ENCODE measurements at regions not wholly inside any gene's neighbourhood (a gene's known extent, or its start where the extent isn't known, plus 50 kb on each side); places are given as distances from the start of the nearest gene placed in this dataset.
A peak's percentile ranks its signal among the peaks of the same experiment; 100 is the strongest.

DNA sequence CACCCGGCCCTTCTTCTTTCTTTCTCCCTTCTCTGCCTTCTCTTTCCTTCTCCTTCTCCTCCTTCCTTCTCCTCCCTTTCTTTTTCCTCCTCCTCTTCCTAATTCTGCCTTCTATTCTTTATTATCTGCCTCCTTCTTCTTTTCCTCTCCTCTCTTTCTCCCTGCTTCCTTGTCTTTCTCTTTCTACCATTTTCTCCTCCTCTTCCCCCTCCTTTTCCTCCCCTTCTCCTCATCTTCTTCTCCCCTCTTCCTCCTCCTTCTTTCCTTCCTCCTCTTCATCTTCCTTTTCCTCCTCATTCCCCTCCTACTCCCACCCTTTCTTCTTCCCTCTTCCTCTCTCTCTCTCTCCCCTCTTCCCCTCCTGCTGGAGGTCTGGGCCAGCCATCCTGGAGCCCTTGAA is 294.9 kb upstream of the CRY1 start:
- no peaks in the 10 kb centered on the region for H3K9me3 Mint-ChIP-seq
- H3K27me3 Mint-ChIP-seq (ENCODE audit: low read depth in 3 of 3), result peaks cover 2 to 8% (median 7%) of the 10 kb centered on the region in 3 donors
- H3K4me1 Mint-ChIP-seq, result peaks cover 0 to 10% of the 10 kb centered on the region in 2 donors
- no peak overlapping the region for H3K27ac Mint-ChIP-seq
- no peak for DNase-seq
- H3K36me3 Mint-ChIP-seq, result peaks cover 0 to 10% (median 0%) of the 10 kb centered on the region in 3 donors
- H3K4me3 Mint-ChIP-seq, result no peak overlapping the region

DNA sequence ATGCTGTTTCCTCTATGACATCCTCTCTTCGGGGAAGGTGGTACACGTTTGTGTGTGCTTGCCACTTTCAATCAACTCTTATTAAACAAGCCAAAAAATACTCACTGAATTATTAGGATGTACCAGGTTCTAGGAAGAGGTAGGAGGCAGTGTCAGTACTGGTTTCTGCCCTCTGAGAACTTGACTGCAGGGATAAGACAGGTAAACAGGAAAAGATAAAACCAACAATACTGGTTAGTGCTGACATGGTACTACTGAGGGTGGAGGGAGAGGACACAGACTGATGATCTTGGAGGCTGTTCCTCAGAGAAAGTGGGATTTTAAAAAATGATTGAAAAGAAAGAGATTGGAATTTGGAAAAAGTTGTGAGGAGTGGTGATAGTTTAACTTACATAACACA is 295.2 kb upstream of the PWP1 start:
- Mint-ChIP-seq H3K9me3 (no peaks in the 10 kb centered on the region), H3K4me1 (peaks cover 0 to 9% of the 10 kb centered on the region in 2 donors), H3K27me3 (ENCODE audit: low read depth in 3 of 3) (peaks cover 2 to 8% (median 7%) of the 10 kb centered on the region in 3 donors), H3K4me3 (no peak overlapping the region), H3K36me3 (peaks cover 0 to 10% (median 0%) of the 10 kb centered on the region in 3 donors), H3K27ac (no peak overlapping the region)
- no peak for DNase-seq

DNA sequence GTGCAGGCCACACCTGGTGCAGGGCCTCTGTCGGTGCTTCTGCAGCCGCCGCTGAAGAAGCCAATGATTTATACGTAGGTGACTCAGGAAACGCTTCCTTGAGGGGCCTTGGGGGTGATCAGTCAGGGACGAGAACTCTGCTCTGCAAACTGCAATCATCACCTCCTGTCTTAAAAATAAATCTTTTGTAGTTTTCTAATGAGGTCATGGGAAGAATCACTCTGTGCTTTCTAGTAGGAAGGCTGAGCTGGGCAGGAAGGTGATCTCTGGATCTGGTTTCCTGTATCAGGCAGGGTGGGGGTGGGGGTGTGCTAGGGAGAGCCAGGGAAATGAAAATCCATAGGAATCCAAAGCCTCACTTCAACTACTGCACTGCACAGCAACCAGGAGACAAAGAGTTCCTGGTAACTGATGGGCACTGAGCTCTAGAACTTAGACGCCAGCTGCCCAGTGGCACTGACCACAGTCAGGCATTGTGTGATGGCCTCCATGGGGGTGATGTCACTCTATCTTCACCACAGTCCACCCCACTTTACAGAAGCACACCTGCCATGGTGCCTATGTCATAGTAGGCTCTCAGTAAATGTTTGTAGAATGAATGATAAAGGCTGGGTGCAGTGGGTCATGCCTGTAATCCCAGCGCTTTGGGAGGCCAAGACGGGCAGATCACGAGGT is 292.4 kb upstream of the PWP1 start:
- Mint-ChIP-seq H3K9me3 (no peaks in the 10 kb centered on the region), H3K27me3 (ENCODE audit: low read depth in 3 of 3) (peaks cover 0 to 7% (median 4%) of the 10 kb centered on the region in 3 donors), H3K36me3 (peaks cover 0 to 10% (median 0%) of the 10 kb centered on the region in 3 donors), H3K4me1 (peaks cover 0 to 3% of the 10 kb centered on the region in 2 donors), H3K27ac (no peak overlapping the region), H3K4me3 (no peak overlapping the region)
- DNase-seq, result no peak

DNA sequence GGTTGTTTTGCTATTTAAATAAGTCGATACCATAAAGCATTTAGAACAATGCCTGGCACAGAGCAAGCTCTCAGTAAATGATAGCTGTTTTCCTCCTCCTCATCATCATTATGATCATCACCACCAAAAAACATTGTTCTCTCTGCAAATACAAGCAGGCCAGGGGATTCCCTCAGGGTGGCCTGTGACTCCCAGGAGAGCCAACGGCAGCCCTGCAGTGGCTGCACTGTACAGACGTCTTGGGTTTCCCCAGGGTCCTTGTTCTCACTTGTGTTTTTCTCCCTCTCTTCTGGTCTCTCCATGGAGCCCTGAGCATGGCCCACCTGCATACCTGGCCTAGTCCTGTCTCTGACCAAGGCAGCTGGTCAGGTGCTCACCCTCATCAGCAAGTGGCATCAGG is 290.9 kb upstream of the PWP1 start:
- DNase-seq, result no peak
- Mint-ChIP-seq H3K27me3 (ENCODE audit: low read depth in 3 of 3) (peaks cover under 1 to 2% (median 1%) of the 10 kb centered on the region in 3 donors), H3K9me3 (no peaks in the 10 kb centered on the region), H3K4me1 (peaks cover 0 to 3% of the 10 kb centered on the region in 2 donors), H3K4me3 (no peak overlapping the region), H3K36me3 (peaks cover 0 to 7% (median 0%) of the 10 kb centered on the region in 3 donors), H3K27ac (no peak overlapping the region)

DNA sequence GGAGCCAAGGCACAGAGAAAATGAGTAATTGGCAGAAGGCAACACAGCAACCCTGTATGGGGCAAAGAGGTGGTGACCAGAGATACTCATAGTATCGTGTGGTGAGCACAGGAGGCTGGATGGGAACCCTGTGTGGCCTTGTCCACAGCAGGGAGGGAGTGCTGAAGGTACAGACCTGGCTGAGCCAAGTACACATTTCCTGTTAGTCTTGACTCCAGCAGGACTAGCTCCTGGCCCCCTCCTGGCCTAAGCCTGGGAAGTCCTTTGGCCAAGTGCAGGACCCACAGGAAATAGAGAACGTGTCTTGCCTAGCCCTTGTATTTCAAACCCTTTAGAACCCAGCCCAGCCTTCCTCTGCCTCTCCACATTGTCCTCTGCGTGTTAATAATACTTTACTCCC is 289.8 kb upstream of the PWP1 start:
- H3K9me3 Mint-ChIP-seq, result no peaks in the 10 kb centered on the region
- peaks cover 0 to 4% of the 10 kb centered on the region in 2 donors for H3K4me1 Mint-ChIP-seq
- H3K4me3 Mint-ChIP-seq, result no peak overlapping the region
- H3K27ac Mint-ChIP-seq, result no peak overlapping the region
- no peak for DNase-seq
- peaks cover 0 to 5% (median 0%) of the 10 kb centered on the region in 3 donors for H3K36me3 Mint-ChIP-seq
- peaks cover 0 to 2% (median 0%) of the 10 kb centered on the region in 3 donors for H3K27me3 Mint-ChIP-seq (ENCODE audit: low read depth in 3 of 3)

DNA sequence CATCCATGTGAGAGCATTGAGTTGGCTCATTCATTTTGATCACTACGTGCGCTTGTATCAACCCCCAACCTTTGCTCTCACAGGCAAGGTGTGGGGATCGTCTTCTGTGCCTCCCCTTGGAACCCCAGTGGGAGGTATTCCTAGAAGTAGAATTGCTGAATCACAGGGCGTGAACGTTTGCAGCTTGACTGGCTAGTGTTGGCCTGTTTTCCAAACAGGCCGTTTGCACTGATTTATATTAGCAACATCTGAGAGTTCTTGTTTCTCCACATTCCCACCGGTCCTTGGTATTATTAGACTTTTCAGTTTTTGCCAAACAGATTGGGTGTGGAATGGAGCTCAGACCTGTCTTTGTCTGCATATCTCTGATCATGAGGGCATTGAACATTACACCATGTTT is 288.6 kb upstream of the PWP1 start:
- Mint-ChIP-seq H3K27ac (no peak overlapping the region), H3K9me3 (no peaks in the 10 kb centered on the region), H3K36me3 (no peaks in the 10 kb centered on the region), H3K4me1 (peaks cover 0 to 4% of the 10 kb centered on the region in 2 donors), H3K4me3 (no peak overlapping the region), H3K27me3 (ENCODE audit: low read depth in 3 of 3) (peaks cover 0 to 2% (median 0%) of the 10 kb centered on the region in 3 donors)
- DNase-seq, result no peak

DNA sequence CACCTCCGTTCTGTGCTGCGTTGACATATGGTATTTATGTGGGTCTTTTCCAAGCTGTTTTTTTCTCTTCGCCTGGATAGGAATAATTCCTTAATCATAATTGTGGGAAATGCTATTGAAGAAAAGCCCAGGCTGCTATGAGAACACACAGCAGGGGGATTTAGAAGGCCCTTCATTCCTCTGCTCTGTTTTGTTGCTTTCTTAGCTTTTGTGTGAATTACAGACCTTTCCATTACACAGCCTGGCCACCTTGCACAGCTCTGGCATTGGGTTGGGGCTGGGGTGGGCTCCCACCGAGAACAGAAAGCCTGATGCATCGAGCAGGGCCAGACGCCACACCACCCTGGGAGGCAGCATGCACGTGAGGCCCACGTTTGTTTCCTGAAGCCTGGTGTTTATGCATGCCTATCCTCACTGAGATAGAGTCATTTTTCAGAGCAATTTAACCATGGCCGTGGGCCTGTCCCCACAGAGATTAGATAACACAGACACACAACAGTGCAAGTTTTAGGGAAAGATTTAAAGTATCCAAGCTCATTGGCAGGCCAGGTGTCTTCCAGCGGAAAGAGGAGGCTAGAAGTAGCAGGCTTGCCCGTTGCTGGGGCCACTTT is 287.6 kb upstream of the PWP1 start:
- peaks cover 4 to 9% of the 10 kb centered on the region in 2 donors for H3K4me1 Mint-ChIP-seq
- no peak overlapping the region for H3K4me3 Mint-ChIP-seq
- H3K9me3 Mint-ChIP-seq, result no peaks in the 10 kb centered on the region
- H3K27me3 Mint-ChIP-seq (ENCODE audit: low read depth in 3 of 3), result peaks cover 0 to 2% (median 0%) of the 10 kb centered on the region in 3 donors
- H3K36me3 Mint-ChIP-seq, result no peaks in the 10 kb centered on the region
- H3K27ac Mint-ChIP-seq, result no peak overlapping the region
- no peak for DNase-seq

DNA sequence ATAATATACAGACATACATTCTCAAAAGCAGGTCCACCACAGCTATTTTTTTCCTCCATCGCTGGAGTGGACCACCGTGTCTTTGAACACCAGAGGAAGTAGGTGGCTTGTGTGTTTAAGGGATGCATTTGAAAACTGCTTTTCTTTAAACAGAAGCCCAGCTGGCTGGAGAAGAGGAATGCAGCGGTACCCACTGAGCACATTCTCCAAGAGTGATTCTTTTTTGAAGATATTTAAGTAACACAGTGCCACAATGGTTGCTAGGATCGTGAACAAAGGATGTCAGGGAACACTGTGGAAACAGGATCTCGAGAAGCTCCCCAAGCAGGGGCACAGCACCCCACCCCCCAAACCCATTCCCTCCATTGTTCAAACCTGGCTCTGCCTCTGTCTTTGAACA is 286.6 kb upstream of the PWP1 start:
- Mint-ChIP-seq H3K4me3 (no peak overlapping the region), H3K9me3 (no peaks in the 10 kb centered on the region), H3K27ac (peak overlapping the region in 1 of 6 donors; percentile 34)

DNA sequence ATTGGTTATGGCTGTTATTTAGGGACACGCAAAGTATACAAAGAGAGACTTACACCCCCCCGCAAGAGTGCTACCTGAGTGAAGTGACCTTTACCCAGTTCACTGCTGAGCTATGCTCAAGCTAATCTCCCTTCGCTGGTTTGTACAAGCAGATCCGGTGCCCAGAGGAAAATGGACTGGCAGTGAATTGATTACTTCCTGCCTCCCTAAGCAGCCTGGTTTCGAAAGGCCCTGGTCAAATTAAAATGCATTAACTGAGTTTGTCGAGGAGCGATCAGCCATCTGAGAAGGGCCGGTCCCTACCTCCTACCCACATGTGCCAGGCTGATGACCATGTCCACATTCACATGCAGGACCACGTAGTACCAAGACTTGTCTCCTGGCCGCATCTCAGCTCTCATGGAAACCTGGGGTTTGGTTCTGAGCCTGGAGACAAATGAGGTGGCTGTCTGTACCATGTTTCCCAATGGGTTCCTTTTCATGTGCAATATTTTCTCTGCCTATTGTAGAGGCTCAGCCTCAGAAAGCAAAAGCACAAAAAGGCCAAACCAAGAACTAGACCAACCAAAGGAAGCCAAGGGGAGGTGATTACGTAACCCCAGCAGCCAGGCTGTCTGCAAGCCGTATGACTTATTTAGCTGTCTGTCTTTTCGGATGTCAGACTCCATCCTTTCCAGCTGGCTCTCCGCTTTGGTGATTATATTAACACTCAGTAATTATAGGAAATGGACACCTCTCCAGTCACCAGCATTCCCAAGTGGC is 284.7 kb upstream of the PWP1 start:
- H3K4me3 Mint-ChIP-seq, result no peak overlapping the region
- peaks cover 0 to 4% (median 0%) of the 10 kb centered on the region in 3 donors for H3K27me3 Mint-ChIP-seq (ENCODE audit: low read depth in 3 of 3)
- H3K4me1 Mint-ChIP-seq, result peaks cover 4 to 9% of the 10 kb centered on the region in 2 donors
- no peak overlapping the region for H3K27ac Mint-ChIP-seq
- no peaks in the 10 kb centered on the region for H3K36me3 Mint-ChIP-seq
- H3K9me3 Mint-ChIP-seq, result no peaks in the 10 kb centered on the region
- no peak for DNase-seq

More for the DNA sequence above, 286.6 kb upstream of the PWP1 start:
- H3K27me3 Mint-ChIP-seq (ENCODE audit: low read depth in 3 of 3), result peaks cover 0 to 2% (median 0%) of the 10 kb centered on the region in 3 donors
- peaks cover 4 to 9% of the 10 kb centered on the region in 2 donors for H3K4me1 Mint-ChIP-seq
- DNase-seq, result no peak
- no peaks in the 10 kb centered on the region for H3K36me3 Mint-ChIP-seq

DNA sequence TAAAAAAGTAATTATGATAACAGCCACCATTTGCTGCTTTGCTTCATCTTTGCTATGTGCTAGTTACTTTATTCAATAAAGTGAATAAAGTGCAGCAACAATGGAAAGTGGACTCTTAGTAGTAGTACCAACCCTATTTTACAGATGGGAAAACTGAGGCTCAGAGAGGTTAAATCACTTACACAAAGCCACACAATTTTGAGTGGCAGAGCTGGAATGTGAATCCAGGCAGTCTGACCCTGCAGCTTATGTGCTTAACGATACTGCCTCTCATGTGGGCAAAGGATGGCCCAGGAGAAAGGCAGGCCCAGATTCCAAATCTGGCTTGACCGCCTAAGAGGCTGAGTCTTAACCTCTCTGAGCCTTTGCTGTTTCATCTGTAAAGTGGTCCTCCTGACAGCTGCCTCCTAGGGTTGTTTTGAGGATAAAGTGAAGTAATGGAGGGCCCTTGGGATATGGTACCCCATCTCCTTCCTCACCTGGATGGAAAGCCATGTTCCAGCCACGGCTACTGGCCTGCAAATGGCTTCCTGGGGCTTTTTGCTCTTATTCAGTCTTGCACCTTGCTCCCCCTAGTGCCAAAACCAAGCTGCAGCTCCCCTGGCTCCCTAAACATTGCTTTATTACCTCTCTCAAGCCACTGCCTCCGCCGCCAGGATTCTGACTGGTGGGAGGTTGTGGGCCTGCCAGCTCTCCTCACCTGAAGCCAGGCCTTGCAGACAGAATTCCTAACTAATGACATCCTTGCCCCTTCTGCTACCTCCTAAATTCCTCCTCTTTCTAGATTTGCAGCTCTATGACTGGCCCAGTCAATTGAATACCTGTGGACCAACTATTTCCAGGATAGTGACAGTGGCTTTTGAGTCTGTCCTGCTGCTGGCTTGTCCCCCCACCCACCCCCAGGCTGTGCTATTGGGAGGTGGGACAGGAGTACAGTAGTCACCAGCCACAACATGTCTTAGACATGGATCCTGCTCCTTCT is 283.3 kb upstream of the PWP1 start:
- peak; percentile 43 to 56 (median 50) for DNase-seq
- Mint-ChIP-seq H3K36me3 (no peaks in the 10 kb centered on the region), H3K27ac (peak overlapping the region in 4 of 6 donors; percentile 9 to 66 (median 37)), H3K4me3 (peak overlapping the region in 1 of 5 donors; percentile 25), H3K27me3 (ENCODE audit: low read depth in 3 of 3) (peaks cover 0 to 5% (median 0%) of the 10 kb centered on the region in 3 donors), H3K4me1 (peaks cover 3 to 9% of the 10 kb centered on the region in 2 donors), H3K9me3 (no peaks in the 10 kb centered on the region)

DNA sequence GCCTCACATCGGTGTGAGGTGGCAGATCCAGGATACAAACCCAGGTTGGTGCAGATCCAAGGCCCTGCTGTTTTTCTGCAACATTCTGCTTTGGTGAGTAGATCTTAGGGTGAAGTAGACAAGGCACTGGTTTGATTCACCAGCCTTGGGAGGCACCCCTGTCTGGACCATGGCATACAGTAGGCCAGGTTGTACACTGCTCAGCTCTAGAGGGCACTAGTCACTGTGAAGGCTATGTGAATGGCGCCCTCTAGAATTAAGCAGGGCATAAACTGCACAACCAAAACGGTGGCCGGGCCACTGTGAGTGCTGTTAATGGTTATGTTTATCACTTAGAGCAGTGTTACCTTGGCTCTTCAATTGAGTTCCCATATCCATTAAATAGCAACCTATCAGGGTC is 280.6 kb upstream of the PWP1 start:
- Mint-ChIP-seq H3K27ac (no peak overlapping the region), H3K9me3 (no peaks in the 10 kb centered on the region), H3K4me1 (peaks cover 3 to 9% of the 10 kb centered on the region in 2 donors), H3K27me3 (ENCODE audit: low read depth in 3 of 3) (peaks cover 0 to 5% (median 0%) of the 10 kb centered on the region in 3 donors), H3K36me3 (no peaks in the 10 kb centered on the region), H3K4me3 (no peak overlapping the region)
- DNase-seq, result peak; percentile 10 to 14 (median 13)

DNA sequence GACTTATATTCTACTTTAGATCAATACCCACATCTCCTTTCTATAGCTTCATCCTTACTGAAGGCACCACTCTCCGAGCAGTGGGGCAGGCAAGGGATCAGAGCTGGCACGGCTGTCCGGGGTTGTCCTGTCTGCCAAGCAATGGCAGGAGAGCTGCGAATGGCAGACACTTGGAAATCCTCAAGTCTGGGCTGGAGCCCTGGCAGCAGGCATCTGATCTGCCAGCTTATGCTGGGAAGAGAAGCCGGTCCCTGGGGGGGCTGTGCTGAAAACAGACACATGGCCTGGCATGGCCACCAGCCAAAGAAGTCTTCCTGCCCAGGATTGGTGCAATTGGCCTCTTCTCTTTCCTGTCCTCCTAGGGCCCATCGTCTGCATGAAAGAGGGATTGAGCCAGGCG is 280.2 kb upstream of the PWP1 start:
- H3K27ac Mint-ChIP-seq, result no peak overlapping the region
- H3K4me3 Mint-ChIP-seq, result no peak overlapping the region
- H3K27me3 Mint-ChIP-seq (ENCODE audit: low read depth in 3 of 3), result peaks cover 0 to 5% (median 0%) of the 10 kb centered on the region in 3 donors
- DNase-seq, result no peak
- H3K9me3 Mint-ChIP-seq, result no peaks in the 10 kb centered on the region
- peaks cover under 1 to 9% of the 10 kb centered on the region in 2 donors for H3K4me1 Mint-ChIP-seq
- H3K36me3 Mint-ChIP-seq, result peaks cover 0 to 2% (median 0%) of the 10 kb centered on the region in 3 donors

DNA sequence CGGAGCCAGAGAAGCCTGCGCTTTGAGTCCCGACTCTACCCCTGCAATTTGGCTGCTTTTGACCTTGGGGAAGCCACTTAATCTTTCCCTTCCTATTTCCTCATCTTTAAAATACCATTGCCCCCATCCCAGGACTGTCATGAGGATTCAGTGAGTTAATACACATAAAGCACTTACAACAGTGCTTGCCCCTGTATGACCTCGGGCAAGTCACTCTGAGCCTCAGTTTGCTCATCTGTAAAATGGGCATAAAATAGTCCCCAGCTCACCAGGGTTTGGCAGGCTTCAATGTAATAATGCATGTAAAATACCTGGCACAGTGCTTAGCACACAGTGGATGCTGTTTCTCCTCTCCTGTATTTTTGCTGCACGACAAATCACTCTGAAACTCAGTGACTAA is 278.7 kb upstream of the PWP1 start:
- no peaks in the 10 kb centered on the region for H3K9me3 Mint-ChIP-seq
- peaks cover 0 to 3% (median 0%) of the 10 kb centered on the region in 3 donors for H3K36me3 Mint-ChIP-seq
- H3K4me3 Mint-ChIP-seq, result no peak overlapping the region
- H3K27me3 Mint-ChIP-seq (ENCODE audit: low read depth in 3 of 3), result peaks cover 0 to 5% (median 0%) of the 10 kb centered on the region in 3 donors
- no peak for DNase-seq
- peaks cover 0 to 9% of the 10 kb centered on the region in 2 donors for H3K4me1 Mint-ChIP-seq
- H3K27ac Mint-ChIP-seq, result no peak overlapping the region
